ENCODE measurements at regions not wholly inside any gene's neighbourhood (a gene's known extent, or its start where the extent isn't known, plus 50 kb on each side); places are given as distances from the start of the nearest gene placed in this dataset.

- no peak for DNase-seq
These were observed 154.1 kb upstream of the ZMIZ1 start for GRCh38 chr10:78914502-78915189.

- DNase-seq = no peak
These were observed 153.6 kb upstream of the ZMIZ1 start for GRCh38 chr10:78915190-78915518.

- no peak for DNase-seq
These were observed 152.5 kb upstream of the ZMIZ1 start for GRCh38 chr10:78916227-78916626.

GRCh38 chr10:78919181-78919966, 149.4 kb upstream of the ZMIZ1 start:
- no peak for DNase-seq

GRCh38 chr10:78920011-78920410, 148.8 kb upstream of the ZMIZ1 start:
- no peak for DNase-seq

- no peak for DNase-seq
These were observed 146.9 kb upstream of the ZMIZ1 start for GRCh38 chr10:78921895-78922294.

GRCh38 chr10:78923647-78924318, 145.0 kb upstream of the ZMIZ1 start:
- DNase-seq = no peak

GRCh38 chr10:78924319-78925003, 144.3 kb upstream of the ZMIZ1 start:
- no peak for DNase-seq

- DNase-seq = no peak
These were observed 143.5 kb upstream of the ZMIZ1 start for GRCh38 chr10:78925275-78925674.

- no peak for DNase-seq
These were observed 142.9 kb upstream of the ZMIZ1 start for GRCh38 chr10:78925800-78926319.

- DNase-seq = no peak
These were observed 141.3 kb upstream of the ZMIZ1 start for GRCh38 chr10:78927257-78927995.

GRCh38 chr10:78928330-78928729, 140.4 kb upstream of the ZMIZ1 start:
- DNase-seq = no peak

GRCh38 chr10:78929541-78929940, 139.2 kb upstream of the ZMIZ1 start:
- DNase-seq = no peak

- DNase-seq = no peak
These were observed 137.3 kb upstream of the ZMIZ1 start for GRCh38 chr10:78931321-78932053.

GRCh38 chr10:78932054-78932386, 136.7 kb upstream of the ZMIZ1 start:
- no peak for DNase-seq

GRCh38 chr10:78932861-78933260, 135.9 kb upstream of the ZMIZ1 start:
- no peak for DNase-seq

- no peak for DNase-seq
These were observed 134.8 kb upstream of the ZMIZ1 start for GRCh38 chr10:78933828-78934531.

GRCh38 chr10:78934532-78934898, 134.3 kb upstream of the ZMIZ1 start:
- no peak for DNase-seq

GRCh38 chr10:78934994-78935602, 133.7 kb upstream of the ZMIZ1 start:
- no peak for DNase-seq

Data from right lung (tissue), 2 donors.